Right ventricle myocardium superior (tissue), 1 donor: ENCODE measurements at regions not wholly inside any gene's neighbourhood (a gene's known extent, or its start where the extent isn't known, plus 50 kb on each side); places are given as distances from the start of the nearest gene placed in this dataset.

Experiments used
- ATAC-seq: fragments of 200-7000 bp; cut with Tn5 transposase; one replicate; pipeline ENCODE4 v1.9.1; 2020; ENCODE audit warnings: mild to moderate bottlenecking; ENCODE audit not compliant: poor library complexity
- DNase-seq: peaks from one replicate; pipeline ENCODE4 v3.0.0-alpha.2; 2020
- intact Hi-C: fragments of 100-400 bp; cut with DNase I; formaldehyde crosslinking; loops from one replicate; pipeline ENCODE4 v1.11.2; 2022
- donor health status: DM: no; HTN: yes; CAD: no; lungs with severe emphysema.

- intact Hi-C loops = no loop called here
- no peak for DNase-seq
These were observed 288.3 kb upstream of the NR4A3 start for GRCh38 chr9:99533421-99533820.

GRCh38 chr9:99537996-99538395 lies 283.7 kb upstream of the NR4A3 start:
- no peak for DNase-seq
- ATAC-seq = no peak
- intact Hi-C loops = no loop called here

More at GRCh38 chr9:99533421-99533820, 288.3 kb upstream of the NR4A3 start:
- ATAC-seq = no peak

- intact Hi-C loops = no loop called here
- DNase-seq (no peak), ATAC-seq (no peak)
These were observed 277.2 kb upstream of the NR4A3 start for GRCh38 chr9:99544526-99544925.

GRCh38 chr9:99549441-99549840 lies 272.2 kb upstream of the NR4A3 start:
- ATAC-seq (no peak), DNase-seq (no peak)
- intact Hi-C loops = no loop called here

- ATAC-seq (no peak), DNase-seq (no peak)
- intact Hi-C loops = no loop called here
These were observed 265.9 kb upstream of the NR4A3 start for GRCh38 chr9:99555792-99556191.

GRCh38 chr9:99556998-99557397 lies 264.7 kb upstream of the NR4A3 start:
- no peak for DNase-seq
- ATAC-seq = no peak
- intact Hi-C loops = no loop called here

- intact Hi-C loops = no loop called here
- ATAC-seq = no peak
- DNase-seq = no peak
These were observed 263.9 kb upstream of the NR4A3 start for GRCh38 chr9:99557816-99558215.

GRCh38 chr9:99559776-99560175 lies 261.9 kb upstream of the NR4A3 start:
- ATAC-seq (no peak), DNase-seq (no peak)
- intact Hi-C loops = no loop called here

GRCh38 chr9:99560561-99560960 lies 261.1 kb upstream of the NR4A3 start:
- intact Hi-C loops = no loop called here
- ATAC-seq (no peak), DNase-seq (no peak)

- intact Hi-C loops = no loop called here
- ATAC-seq = peak; percentile 94
- DNase-seq = no peak
These were observed 260.2 kb upstream of the NR4A3 start for GRCh38 chr9:99561509-99561917.

GRCh38 chr9:99561961-99562565 lies 259.6 kb upstream of the NR4A3 start:
- intact Hi-C loops = no loop called here
- no peak for DNase-seq
- peak; percentile 75 for ATAC-seq

GRCh38 chr9:99563364-99563763 lies 258.3 kb upstream of the NR4A3 start:
- DNase-seq = no peak
- ATAC-seq = no peak
- intact Hi-C loops = no loop called here

GRCh38 chr9:99565203-99565602 lies 256.5 kb upstream of the NR4A3 start:
- DNase-seq = peak; percentile 74
- peak; percentile 51 for ATAC-seq
- intact Hi-C loops = no loop called here

GRCh38 chr9:99567436-99567835 lies 254.2 kb upstream of the NR4A3 start:
- DNase-seq (no peak), ATAC-seq (no peak)
- intact Hi-C loops = no loop called here

GRCh38 chr9:99569840-99570239 lies 251.8 kb upstream of the NR4A3 start:
- ATAC-seq = no peak
- intact Hi-C loops = no loop called here
- no peak for DNase-seq

- DNase-seq (no peak), ATAC-seq (no peak)
- intact Hi-C loops = no loop called here
These were observed 249.1 kb upstream of the NR4A3 start for GRCh38 chr9:99572567-99572966.

- peak; percentile 79 for ATAC-seq
- DNase-seq = no peak
- intact Hi-C loops = no loop called here
These were observed 248.6 kb upstream of the NR4A3 start for GRCh38 chr9:99573085-99573484.

GRCh38 chr9:99573886-99574285 lies 247.8 kb upstream of the NR4A3 start:
- ATAC-seq (no peak), DNase-seq (no peak)
- intact Hi-C loops = no loop called here

- no peak for DNase-seq
- intact Hi-C loops = no loop called here
- ATAC-seq = no peak
These were observed 245.7 kb upstream of the NR4A3 start for GRCh38 chr9:99576002-99576401.

- intact Hi-C loops = no loop called here
- ATAC-seq = no peak
- DNase-seq = no peak
These were observed 244.8 kb upstream of the NR4A3 start for GRCh38 chr9:99576876-99577275.

- DNase-seq (no peak), ATAC-seq (no peak)
- intact Hi-C loops = no loop called here
These were observed 244.3 kb upstream of the NR4A3 start for GRCh38 chr9:99577351-99577750.
